Effector memory CD8-positive, alpha-beta T cell (primary cell): ENCODE measurements at regions not wholly inside any gene's neighbourhood (a gene's known extent, or its start where the extent isn't known, plus 50 kb on each side); places are given as distances from the start of the nearest gene placed in this dataset.

ENCODE experiments used
- ATAC-seq: fragments of 150-1000 bp; cut with Tn5 transposase; replicated peaks from 2 replicates; pipeline ENCODE4 v1.10.0; 2021; ENCODE audit warnings: mild to moderate bottlenecking, moderate library complexity
- DNase-seq, 3 experiments: peaks; one replicate each; pipeline ENCODE4 v3.0.0; 2021
- H3K27ac Mint-ChIP-seq, 2 donors: one replicate each; pipeline ENCODE4 v1.8.0; 2022; ENCODE audit warnings: mild to moderate bottlenecking in 2 of 2, mixed read lengths in 2 of 2, moderate library complexity in 2 of 2
- H3K27me3 Mint-ChIP-seq, 2 donors: one replicate each; pipeline ENCODE4 v1.8.0; 2022; ENCODE audit warnings: mixed read lengths in 2 of 2
- H3K36me3 Mint-ChIP-seq: one replicate; pipeline ENCODE4 v1.8.0; 2022; ENCODE audit warnings: mild to moderate bottlenecking, moderate library complexity, mixed read lengths; ENCODE audit not compliant: insufficient read depth
- H3K4me1 Mint-ChIP-seq, 2 donors: one replicate each; pipeline ENCODE4 v1.8.0; 2022; ENCODE audit warnings: low read depth in 2 of 2, mixed read lengths in 2 of 2
- H3K4me3 Mint-ChIP-seq, 2 donors: one replicate each; pipeline ENCODE4 v1.8.0; 2022; ENCODE audit warnings: mild to moderate bottlenecking in 2 of 2, mixed read lengths in 2 of 2, moderate library complexity in 2 of 2
- H3K9me3 Mint-ChIP-seq, 2 donors: one replicate each; pipeline ENCODE4 v1.8.0; 2022; ENCODE audit warnings: mixed read lengths in 2 of 2

GRCh38 chr7:33739286-33739685 lies 166.1 kb upstream of the BMPER start:
- ATAC-seq, result no peak
- no peak for DNase-seq
- no peak overlapping the region for H3K4me3 Mint-ChIP-seq
- peaks cover 1 to 10% of the 10 kb centered on the region in 2 donors for H3K9me3 Mint-ChIP-seq
- no peak overlapping the region for H3K27ac Mint-ChIP-seq
- no peaks in the 10 kb centered on the region for H3K36me3 Mint-ChIP-seq
- no peaks in the 10 kb centered on the region for H3K27me3 Mint-ChIP-seq
- peaks cover 1 to 16% of the 10 kb centered on the region in 2 donors for H3K4me1 Mint-ChIP-seq

- Mint-ChIP-seq H3K36me3 (no peaks in the 10 kb centered on the region), H3K27ac (no peak overlapping the region), H3K4me1 (peaks cover 1 to 13% of the 10 kb centered on the region in 2 donors), H3K4me3 (peak overlapping the region in 1 of 2 donors; percentile 28), H3K9me3 (peaks cover 1 to 5% of the 10 kb centered on the region in 2 donors), H3K27me3 (peaks cover 0 to 6% of the 10 kb centered on the region in 2 donors)
- no peak for DNase-seq
- no peak for ATAC-seq
Measured at GRCh38 chr7:33742521-33742920, 162.8 kb upstream of the BMPER start.

GRCh38 chr7:33742999-33743587 lies 162.2 kb upstream of the BMPER start:
- Mint-ChIP-seq H3K4me1 (peaks cover 1 to 9% of the 10 kb centered on the region in 2 donors), H3K4me3 (no peak overlapping the region)

GRCh38 chr7:33743594-33743993 lies 161.7 kb upstream of the BMPER start:
- ATAC-seq, result no peak
- no peaks in the 10 kb centered on the region for H3K36me3 Mint-ChIP-seq
- peaks cover 0 to 1% of the 10 kb centered on the region in 2 donors for H3K9me3 Mint-ChIP-seq
- no peak overlapping the region for H3K27ac Mint-ChIP-seq
- DNase-seq, result no peak
- no peak overlapping the region for H3K4me3 Mint-ChIP-seq
- peaks cover 0 to 6% of the 10 kb centered on the region in 2 donors for H3K27me3 Mint-ChIP-seq
- peaks cover 1 to 9% of the 10 kb centered on the region in 2 donors for H3K4me1 Mint-ChIP-seq

More at GRCh38 chr7:33742999-33743587, 162.2 kb upstream of the BMPER start:
- DNase-seq (no peak), ATAC-seq (no peak)
- peaks cover 0 to 1% of the 10 kb centered on the region in 2 donors for H3K9me3 Mint-ChIP-seq
- H3K27me3 Mint-ChIP-seq, result peaks cover 0 to 6% of the 10 kb centered on the region in 2 donors
- H3K27ac Mint-ChIP-seq, result no peak overlapping the region
- H3K36me3 Mint-ChIP-seq, result no peaks in the 10 kb centered on the region

GRCh38 chr7:33744293-33745075 lies 160.9 kb upstream of the BMPER start:
- Mint-ChIP-seq H3K9me3 (peaks cover 0 to 1% of the 10 kb centered on the region in 2 donors), H3K36me3 (no peaks in the 10 kb centered on the region), H3K27ac (no peak overlapping the region), H3K4me3 (no peak overlapping the region), H3K4me1 (peaks cover 1 to 9% of the 10 kb centered on the region in 2 donors), H3K27me3 (peaks cover 0 to 6% of the 10 kb centered on the region in 2 donors)
- no peak for DNase-seq
- no peak for ATAC-seq

GRCh38 chr7:33745934-33746333 lies 159.4 kb upstream of the BMPER start:
- ATAC-seq (no peak), DNase-seq (no peak)
- Mint-ChIP-seq H3K27ac (no peak overlapping the region), H3K9me3 (peaks cover 0 to 1% of the 10 kb centered on the region in 2 donors), H3K4me3 (no peak overlapping the region), H3K27me3 (peaks cover 0 to 6% of the 10 kb centered on the region in 2 donors), H3K36me3 (no peaks in the 10 kb centered on the region), H3K4me1 (peaks cover 1 to 9% of the 10 kb centered on the region in 2 donors)

GRCh38 chr7:33748793-33749192 lies 156.5 kb upstream of the BMPER start:
- Mint-ChIP-seq H3K4me1 (peaks cover 0 to 5% of the 10 kb centered on the region in 2 donors), H3K27ac (no peak overlapping the region), H3K27me3 (peaks cover 0 to 6% of the 10 kb centered on the region in 2 donors), H3K4me3 (no peak overlapping the region), H3K36me3 (no peaks in the 10 kb centered on the region), H3K9me3 (no peaks in the 10 kb centered on the region)
- ATAC-seq (no peak), DNase-seq (no peak)

GRCh38 chr7:33750177-33750576 lies 155.2 kb upstream of the BMPER start:
- no peak for ATAC-seq
- Mint-ChIP-seq H3K4me3 (no peak overlapping the region), H3K9me3 (no peaks in the 10 kb centered on the region), H3K27ac (no peak overlapping the region), H3K27me3 (peaks cover 0 to under 1% of the 10 kb centered on the region in 2 donors), H3K4me1 (no peaks in the 10 kb centered on the region), H3K36me3 (no peaks in the 10 kb centered on the region)
- no peak for DNase-seq

GRCh38 chr7:33751443-33751842 lies 153.9 kb upstream of the BMPER start:
- H3K27ac Mint-ChIP-seq, result no peak overlapping the region
- DNase-seq (no peak), ATAC-seq (no peak)
- no peaks in the 10 kb centered on the region for H3K4me1 Mint-ChIP-seq
- H3K4me3 Mint-ChIP-seq, result no peak overlapping the region
- H3K27me3 Mint-ChIP-seq, result no peaks in the 10 kb centered on the region
- no peaks in the 10 kb centered on the region for H3K9me3 Mint-ChIP-seq
- no peaks in the 10 kb centered on the region for H3K36me3 Mint-ChIP-seq

GRCh38 chr7:33753881-33754525 lies 151.3 kb upstream of the BMPER start:
- ATAC-seq (no peak), DNase-seq (no peak)
- no peak overlapping the region for H3K4me3 Mint-ChIP-seq
- no peak overlapping the region for H3K27ac Mint-ChIP-seq
- no peaks in the 10 kb centered on the region for H3K4me1 Mint-ChIP-seq
- no peaks in the 10 kb centered on the region for H3K36me3 Mint-ChIP-seq
- no peaks in the 10 kb centered on the region for H3K27me3 Mint-ChIP-seq
- H3K9me3 Mint-ChIP-seq, result no peaks in the 10 kb centered on the region

- Mint-ChIP-seq H3K27ac (no peak overlapping the region), H3K27me3 (no peaks in the 10 kb centered on the region), H3K9me3 (no peaks in the 10 kb centered on the region), H3K4me1 (peaks cover 0 to 4% of the 10 kb centered on the region in 2 donors), H3K36me3 (no peaks in the 10 kb centered on the region), H3K4me3 (no peak overlapping the region)
- DNase-seq, result no peak
- ATAC-seq, result no peak
Measured at GRCh38 chr7:33754933-33755928, 150.1 kb upstream of the BMPER start.

GRCh38 chr7:33757050-33757449 lies 148.3 kb upstream of the BMPER start:
- Mint-ChIP-seq H3K4me3 (no peak overlapping the region), H3K27ac (peak overlapping the region in 1 of 2 donors; percentile 35), H3K36me3 (no peaks in the 10 kb centered on the region), H3K27me3 (no peaks in the 10 kb centered on the region), H3K4me1 (peaks cover 0 to 4% of the 10 kb centered on the region in 2 donors), H3K9me3 (no peaks in the 10 kb centered on the region)
- DNase-seq, result no peak
- no peak for ATAC-seq
